GM12878 (cell line): ENCODE measurements at regions not wholly inside any gene's neighbourhood (a gene's known extent, or its start where the extent isn't known, plus 50 kb on each side); places are given as distances from the start of the nearest gene placed in this dataset.

ENCODE experiments used
- BCL11A ChIP-seq: IDR thresholded peaks from 2 replicates; pipeline ENCODE4 v1.6.1; 2011; ENCODE audit warnings: low read depth, low read length
- CBFB ChIP-seq: IDR thresholded peaks from 2 replicates; pipeline ENCODE4 v1.6.1; 2016; ENCODE audit warnings: antibody characterized with exemption, low read depth
- CHD2 ChIP-seq: IDR thresholded peaks from 2 replicates; pipeline ENCODE4 v1.6.1; 2011; ENCODE audit warnings: low read depth, low read length, improper control_type of control experiment, borderline replicate concordance
- IRF4 ChIP-seq: IDR thresholded peaks from 2 replicates; pipeline ENCODE4 v1.6.1; 2011; ENCODE audit warnings: low read depth, low read length
- NBN ChIP-seq: fragments of 450-650 bp; IDR thresholded peaks from 2 replicates; pipeline ENCODE4 v1.6.1; 2016
- PAX8 ChIP-seq: fragments of 450-650 bp; IDR thresholded peaks from 2 replicates; pipeline ENCODE4 v1.6.1; 2017; ENCODE audit warnings: mild to moderate bottlenecking, moderate library complexity
- PRDM15 ChIP-seq: fragments of 450-650 bp; formaldehyde crosslinking; IDR thresholded peaks from 2 replicates; pipeline ENCODE4 v1.4.0; 2020; ENCODE audit warnings: mild to moderate bottlenecking, moderate library complexity
- TAF1 ChIP-seq: IDR thresholded peaks from 2 replicates; pipeline ENCODE4 v1.6.1; 2011; ENCODE audit warnings: mild to moderate bottlenecking, low read depth, low read length, borderline replicate concordance
- ZBTB11 ChIP-seq: fragments of 450-650 bp; formaldehyde crosslinking; IDR thresholded peaks from 2 replicates; pipeline ENCODE4 v1.5.0; 2022; ENCODE audit warnings: mild to moderate bottlenecking, missing genetic modification characterization

GRCh38 chr15:25183581-25184251 is 228.9 kb downstream of the SNRPN start (continued):
- TF ChIP-seq ZBTB11 (no peak), TAF1 (no peak), IRF4 (no peak), NBN (no peak), PAX8 (no peak), CHD2 (no peak), CBFB (no peak), PRDM15 (CRISPR knock-in tag) (no peak), BCL11A (no peak)
